ENCODE measurements at regions not wholly inside any gene's neighbourhood (a gene's known extent, or its start where the extent isn't known, plus 50 kb on each side); places are given as distances from the start of the nearest gene placed in this dataset.
A peak's percentile ranks its signal among the peaks of the same experiment; 100 is the strongest.

- no peak for DNase-seq
Measured at GRCh38 chr7:137172105-137172590, 171.4 kb downstream of the PTN start.

- peak; percentile 21 for DNase-seq
Measured at GRCh38 chr7:137169282-137169698, 174.2 kb downstream of the PTN start.

- DNase-seq, result no peak
Measured at GRCh38 chr7:137167609-137168008, 175.9 kb downstream of the PTN start.

- no peak for DNase-seq
Measured at GRCh38 chr7:137166363-137166762, 177.2 kb downstream of the PTN start.

GRCh38 chr7:137165786-137166185 is 177.7 kb downstream of the PTN start:
- DNase-seq, result no peak

- DNase-seq, result no peak
Measured at GRCh38 chr7:137165241-137165640, 178.3 kb downstream of the PTN start.

GRCh38 chr7:137164251-137164650 is 179.3 kb downstream of the PTN start:
- DNase-seq, result no peak

- no peak for DNase-seq
Measured at GRCh38 chr7:137160236-137160635, 183.3 kb downstream of the PTN start.

GRCh38 chr7:137157256-137157655 is 186.3 kb downstream of the PTN start:
- DNase-seq, result no peak

GRCh38 chr7:137151690-137152052 is 191.9 kb downstream of the PTN start:
- DNase-seq, result no peak

- no peak for DNase-seq
Measured at GRCh38 chr7:137151041-137151689, 192.4 kb downstream of the PTN start.

GRCh38 chr7:137147338-137147720 is 196.2 kb downstream of the PTN start:
- no peak for DNase-seq

- DNase-seq, result no peak
Measured at GRCh38 chr7:137146552-137147337, 196.8 kb downstream of the PTN start.

- DNase-seq, result no peak
Measured at GRCh38 chr7:137146012-137146455, 197.5 kb downstream of the PTN start.

- no peak for DNase-seq
Measured at GRCh38 chr7:137142376-137142775, 201.2 kb downstream of the PTN start.

GRCh38 chr7:137135654-137136350 is 207.7 kb downstream of the PTN start:
- no peak for DNase-seq

- no peak for DNase-seq
Measured at GRCh38 chr7:137130751-137131158, 212.8 kb downstream of the PTN start.

- no peak for DNase-seq
Measured at GRCh38 chr7:137129025-137129424, 214.5 kb downstream of the PTN start.

- no peak for DNase-seq
Measured at GRCh38 chr7:137127806-137128205, 215.7 kb downstream of the PTN start.

GRCh38 chr7:137127058-137127457 is 216.5 kb downstream of the PTN start:
- DNase-seq, result no peak

- no peak for DNase-seq
Measured at GRCh38 chr7:137122145-137122544, 221.4 kb downstream of the PTN start.

GRCh38 chr7:137120690-137121089 is 222.8 kb downstream of the PTN start:
- no peak for DNase-seq

- DNase-seq, result no peak
Measured at GRCh38 chr7:137110535-137110934, 233.0 kb downstream of the PTN start.

GRCh38 chr7:137110091-137110509 is 233.4 kb downstream of the PTN start:
- DNase-seq, result no peak
